ENCODE measurements at regions not wholly inside any gene's neighbourhood (a gene's known extent, or its start where the extent isn't known, plus 50 kb on each side); places are given as distances from the start of the nearest gene placed in this dataset.
"Not testable (repeated sequence)": the region's sequence is repeated elsewhere in the genome, so short reads cannot be mapped to it uniquely, and the experiment has no call there.

- no peak for DNase-seq (ENCODE audit: extremely low read depth in 1 of 2, low read depth in 1 of 2)
Measured at GRCh38 chr6:144528743-144529425, 243.7 kb downstream of the UTRN start.

GRCh38 chr6:144530118-144530517 lies 245.0 kb downstream of the UTRN start:
- DNase-seq (ENCODE audit: extremely low read depth in 1 of 2, low read depth in 1 of 2): no peak

GRCh38 chr6:144532238-144532637 lies 247.1 kb downstream of the UTRN start:
- not testable (repeated sequence) for DNase-seq (ENCODE audit: extremely low read depth in 1 of 2, low read depth in 1 of 2)

DNA sequence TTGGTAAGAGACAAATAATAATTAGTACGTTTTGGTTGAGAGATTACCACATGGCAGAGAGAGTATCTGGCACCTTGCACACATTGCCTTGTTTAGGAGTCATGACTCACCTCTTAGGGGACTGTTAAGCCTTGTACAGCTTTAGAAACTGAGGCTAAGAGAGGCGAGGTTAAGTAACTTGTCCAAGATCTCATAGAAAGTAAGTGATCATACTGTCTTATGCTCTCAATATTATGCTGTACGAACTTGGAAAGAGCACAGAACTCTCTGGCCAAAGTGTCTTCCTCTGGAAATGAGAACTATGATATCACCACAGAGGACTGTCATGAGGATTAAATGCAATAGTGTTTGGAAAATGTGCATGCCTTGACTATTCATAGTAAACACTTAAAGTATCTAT lies 249.0 kb downstream of the UTRN start:
- no peak for DNase-seq (ENCODE audit: extremely low read depth in 1 of 2, low read depth in 1 of 2)

GRCh38 chr6:144535630-144536029 lies 250.5 kb downstream of the UTRN start:
- DNase-seq (ENCODE audit: extremely low read depth in 1 of 2, low read depth in 1 of 2): no peak

GRCh38 chr6:144536079-144536478 lies 250.9 kb downstream of the UTRN start:
- DNase-seq (ENCODE audit: extremely low read depth in 1 of 2, low read depth in 1 of 2): no peak

DNA sequence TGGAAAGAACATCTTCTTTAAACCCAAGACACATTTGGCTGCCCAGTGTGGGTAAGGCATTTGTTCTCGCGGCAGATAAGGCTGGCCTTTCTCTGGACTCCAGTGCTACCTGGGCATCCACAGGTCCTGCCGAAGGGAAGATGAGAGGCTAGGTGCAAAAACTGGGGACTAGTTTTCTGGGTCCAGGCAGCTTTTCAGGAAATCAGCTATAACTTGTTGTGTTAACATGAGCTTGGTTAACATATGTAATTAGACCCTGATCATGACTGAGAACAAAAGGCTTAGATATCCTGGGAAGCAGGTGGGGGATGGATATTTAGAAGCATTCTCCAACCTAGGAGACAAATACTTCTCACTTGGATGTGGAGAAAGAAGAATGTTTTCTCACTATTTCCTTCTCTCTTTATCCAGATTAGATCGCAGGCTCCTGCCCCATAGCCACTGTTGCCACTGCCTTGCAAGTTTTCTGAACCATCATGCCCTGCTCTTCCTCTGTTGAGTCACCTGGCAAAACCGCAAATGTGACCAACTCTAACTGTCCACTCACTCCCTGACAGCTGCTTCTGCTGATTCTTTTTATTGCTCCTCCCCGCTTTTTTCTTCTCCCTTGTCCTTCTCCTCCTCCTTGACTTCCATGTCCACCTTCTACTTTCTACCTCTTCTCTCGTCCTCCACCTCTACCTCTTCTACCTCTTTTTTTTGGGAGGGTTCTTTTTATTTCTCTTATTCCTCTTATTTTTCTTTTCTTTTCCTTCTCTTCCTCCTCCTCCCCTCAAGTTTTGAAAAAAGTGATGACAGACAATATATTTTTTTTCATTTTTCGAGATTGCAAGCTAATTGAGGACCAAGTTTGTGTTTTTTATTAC lies 258.1 kb downstream of the UTRN start:
- DNase-seq (ENCODE audit: extremely low read depth in 1 of 2, low read depth in 1 of 2): no peak

DNA sequence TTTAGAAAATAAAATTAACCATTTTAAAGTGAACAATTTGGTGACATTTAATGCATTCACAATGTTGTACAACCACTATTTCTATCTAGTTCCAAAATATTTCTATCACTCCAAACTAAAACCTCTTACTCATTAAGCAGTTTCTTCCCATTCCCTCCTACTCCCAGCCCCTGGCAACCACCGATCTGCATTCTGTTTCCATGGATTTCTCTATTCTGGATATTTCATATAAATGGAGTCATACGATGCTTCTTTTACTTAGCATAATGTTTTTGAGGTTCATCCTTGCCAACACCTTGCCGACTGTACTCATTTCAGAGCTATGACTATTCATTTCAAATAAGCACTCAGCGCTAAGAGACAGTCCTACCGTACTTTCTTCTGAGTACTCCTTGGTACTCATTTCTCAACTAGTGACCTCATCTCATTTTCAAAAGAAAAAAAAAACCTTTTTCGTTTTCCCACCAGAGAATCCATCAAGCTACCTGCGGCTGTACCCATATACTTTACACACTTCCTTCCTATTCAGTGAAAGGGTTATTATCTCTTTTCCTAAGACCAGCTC lies 259.2 kb downstream of the UTRN start:
- DNase-seq (ENCODE audit: extremely low read depth in 1 of 2, low read depth in 1 of 2): no peak

DNA sequence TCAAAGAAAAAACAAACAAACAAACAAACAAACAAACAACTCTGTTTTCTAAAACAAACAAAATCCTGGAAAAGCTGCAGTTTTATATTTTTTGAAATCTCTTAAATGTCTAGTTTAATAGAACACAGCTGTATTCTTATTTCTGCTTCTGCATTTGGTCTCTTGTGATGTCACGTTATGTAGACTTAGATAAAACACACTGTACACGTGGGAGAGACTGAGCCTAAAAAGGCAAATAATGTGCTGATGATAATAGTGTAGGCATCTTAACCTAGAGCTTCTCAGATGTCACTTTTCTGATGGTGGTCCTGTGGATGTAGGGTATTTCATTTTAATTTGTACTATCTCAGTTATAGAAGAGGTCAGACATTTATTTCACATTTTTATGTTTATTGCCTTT lies 261.7 kb downstream of the UTRN start:
- DNase-seq (ENCODE audit: extremely low read depth in 1 of 2, low read depth in 1 of 2): no peak

DNA sequence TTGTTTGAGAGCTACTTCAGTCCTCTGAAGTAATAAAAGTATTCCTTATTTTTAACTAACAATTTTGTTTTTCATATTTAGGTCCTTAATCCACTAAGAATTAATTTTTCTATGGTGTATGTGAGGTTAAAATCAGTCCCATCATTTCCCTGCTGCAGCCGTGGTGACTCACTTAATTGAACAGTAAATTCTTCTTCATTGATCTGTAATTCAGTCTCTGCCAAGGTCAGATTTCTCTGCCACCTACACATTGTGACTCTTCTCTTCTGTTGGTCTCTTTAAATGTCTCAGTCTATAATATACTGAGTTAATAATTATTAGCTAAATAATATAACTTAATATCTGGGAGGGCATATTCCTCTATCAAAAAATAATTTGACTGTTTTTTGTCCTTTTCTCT lies 262.3 kb downstream of the UTRN start:
- DNase-seq (ENCODE audit: extremely low read depth in 1 of 2, low read depth in 1 of 2): no peak

DNA sequence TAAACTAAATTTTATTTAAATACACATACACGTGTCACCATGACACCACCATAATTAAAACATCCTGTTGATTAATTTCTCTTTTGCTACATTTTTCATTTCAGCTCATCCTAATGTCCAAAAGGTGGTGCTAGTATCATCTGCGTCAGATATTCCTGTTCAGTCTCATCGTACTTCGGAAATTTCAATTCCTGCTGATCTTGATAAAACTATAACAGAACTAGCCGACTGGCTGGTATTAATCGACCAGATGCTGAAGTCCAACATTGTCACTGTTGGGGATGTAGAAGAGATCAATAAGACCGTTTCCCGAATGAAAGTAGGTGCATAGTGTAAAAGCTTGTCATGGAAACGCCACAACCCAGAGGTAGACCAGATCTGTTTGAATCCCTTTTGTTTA lies 263.4 kb downstream of the UTRN start:
- DNase-seq (ENCODE audit: extremely low read depth in 1 of 2, low read depth in 1 of 2): no peak

- no peak for DNase-seq (ENCODE audit: extremely low read depth in 1 of 2, low read depth in 1 of 2)
Measured at GRCh38 chr6:144549837-144550747, 265.0 kb downstream of the UTRN start.

DNA sequence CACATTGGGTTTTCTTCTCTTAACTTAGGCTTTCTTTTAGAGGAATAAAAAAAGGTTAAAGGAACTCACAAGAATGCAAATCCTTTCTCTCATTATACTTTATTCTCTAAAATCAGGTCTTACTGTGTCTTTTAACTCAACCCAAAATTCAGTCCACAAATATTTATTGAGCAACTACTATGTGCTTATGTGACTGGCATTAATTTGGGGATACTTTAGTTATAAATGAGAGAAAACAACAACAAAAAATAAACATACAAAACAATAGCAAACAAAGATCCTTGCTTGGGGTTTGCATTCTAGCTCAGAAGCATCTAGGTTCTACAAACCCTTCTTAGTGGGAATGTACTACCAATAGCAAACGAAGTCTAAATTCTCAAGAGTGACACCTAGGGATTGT lies 266.2 kb downstream of the UTRN start:
- DNase-seq (ENCODE audit: extremely low read depth in 1 of 2, low read depth in 1 of 2): no peak

DNA sequence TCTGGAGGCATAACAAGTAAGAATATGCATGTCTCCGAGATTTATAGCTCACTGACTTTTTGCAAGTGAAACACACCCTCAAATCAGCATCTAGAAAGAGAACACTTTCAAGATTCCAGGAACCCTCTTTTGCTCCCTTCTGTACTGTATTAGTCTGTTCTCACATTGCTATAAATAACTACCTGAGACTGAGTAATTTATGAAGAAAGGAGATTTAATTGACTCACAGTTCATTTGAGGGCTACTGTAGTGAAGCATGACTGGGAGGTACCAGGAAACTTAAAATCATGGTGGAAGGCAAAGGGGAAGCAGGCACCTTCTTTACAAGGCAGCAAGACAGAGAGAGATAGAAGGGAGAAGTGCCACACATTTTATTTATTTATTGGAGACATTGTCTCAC lies 269.9 kb downstream of the UTRN start:
- DNase-seq (ENCODE audit: extremely low read depth in 1 of 2, low read depth in 1 of 2): no peak

GRCh38 chr6:144559865-144560593 lies 274.9 kb downstream of the UTRN start:
- no peak for DNase-seq (ENCODE audit: extremely low read depth in 1 of 2, low read depth in 1 of 2)

GRCh38 chr6:144561455-144562043 lies 276.4 kb downstream of the UTRN start:
- no peak for DNase-seq (ENCODE audit: extremely low read depth in 1 of 2, low read depth in 1 of 2)

GRCh38 chr6:144564202-144564601 lies 279.1 kb downstream of the UTRN start:
- no peak for DNase-seq (ENCODE audit: extremely low read depth in 1 of 2, low read depth in 1 of 2)

GRCh38 chr6:144566868-144567615 lies 281.9 kb downstream of the UTRN start:
- DNase-seq (ENCODE audit: extremely low read depth in 1 of 2, low read depth in 1 of 2): no peak

GRCh38 chr6:144568241-144568640 lies 283.1 kb downstream of the UTRN start:
- no peak for DNase-seq (ENCODE audit: extremely low read depth in 1 of 2, low read depth in 1 of 2)

All from activated CD8-positive, alpha-beta memory T cell treated with anti-CD3 and anti-CD28 coated beads for 1 hour (primary cell).